ENCODE measurements at regions not wholly inside any gene's neighbourhood (a gene's known extent, or its start where the extent isn't known, plus 50 kb on each side); places are given as distances from the start of the nearest gene placed in this dataset.

DNA sequence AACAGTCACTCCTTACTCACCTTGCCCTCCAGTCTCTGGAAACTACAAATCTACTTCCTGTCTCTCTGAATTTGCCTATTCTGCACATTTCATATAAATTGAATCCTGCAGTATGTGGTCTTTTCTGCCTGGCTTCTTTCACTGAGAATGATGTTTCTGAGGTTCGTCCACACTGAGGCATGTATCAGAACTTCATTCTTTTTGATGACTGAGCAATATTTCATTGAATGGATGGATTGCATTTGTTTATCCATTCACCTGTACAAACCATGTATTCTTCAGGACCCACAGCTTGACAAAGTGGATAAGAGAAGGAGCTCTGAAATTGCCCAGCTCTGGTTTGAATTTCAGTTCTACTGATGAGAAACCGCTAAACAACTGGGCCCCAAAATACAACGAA lies 118.9 kb upstream of the ARRDC4 start:
- H3K27me3 Mint-ChIP-seq = no peaks in the 10 kb centered on the region
- H3K4me1 Mint-ChIP-seq = peaks cover 0 to 5% of the 10 kb centered on the region in 2 donors
- H3K4me3 Mint-ChIP-seq = no peak overlapping the region
- DNase-seq = no peak
- H3K36me3 Mint-ChIP-seq = no peaks in the 10 kb centered on the region
- H3K27ac Mint-ChIP-seq = no peak overlapping the region
- no peak for ATAC-seq (replicated peaks)
- no peaks in the 10 kb centered on the region for H3K9me3 Mint-ChIP-seq

DNA sequence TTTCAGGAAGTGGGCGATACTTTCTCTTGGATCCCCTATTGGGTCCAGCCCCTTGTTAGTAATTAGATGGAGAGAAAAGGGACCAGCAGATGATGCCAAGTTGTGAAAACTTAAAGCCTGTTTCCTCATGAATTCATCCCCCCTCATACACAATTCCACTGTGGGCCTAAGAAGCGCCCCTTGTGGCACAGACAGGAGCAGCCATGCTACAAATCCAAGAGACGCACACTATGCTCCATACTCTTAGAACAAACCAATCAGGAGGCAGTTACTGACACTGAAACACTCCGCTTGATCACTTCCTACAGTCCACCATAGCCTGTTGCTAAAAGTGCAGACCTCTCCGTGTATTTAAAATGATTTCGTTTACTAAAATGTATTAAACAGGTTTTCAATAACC lies 111.3 kb upstream of the ARRDC4 start:
- Mint-ChIP-seq H3K36me3 (no peaks in the 10 kb centered on the region), H3K27ac (no peak overlapping the region), H3K4me3 (no peak overlapping the region), H3K27me3 (no peaks in the 10 kb centered on the region), H3K4me1 (peaks cover 0 to 3% of the 10 kb centered on the region in 2 donors), H3K9me3 (peaks cover 3% of the 10 kb centered on the region in 2 donors)
- ATAC-seq (replicated peaks) = no peak
- no peak for DNase-seq

DNA sequence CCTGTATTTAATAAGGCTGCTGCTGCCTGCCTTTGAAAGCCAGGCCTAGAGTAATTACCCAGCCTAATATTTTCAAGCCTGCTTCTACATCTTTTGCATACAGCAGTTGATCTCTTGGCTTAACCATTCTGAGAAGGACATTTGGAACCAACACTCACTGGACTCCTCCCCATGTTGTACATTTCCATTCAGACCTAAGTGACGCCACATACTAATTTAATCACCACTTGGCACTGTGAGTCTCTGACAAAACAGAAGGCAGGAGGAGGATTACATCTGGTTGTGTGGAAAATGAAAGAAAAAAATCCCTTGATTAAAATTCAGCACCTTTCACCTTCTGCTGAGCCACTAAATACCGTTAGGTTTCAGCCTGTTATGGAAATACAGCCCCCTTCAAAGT lies 102.2 kb upstream of the ARRDC4 start:
- Mint-ChIP-seq H3K27me3 (peaks cover 0 to 6% of the 10 kb centered on the region in 2 donors), H3K4me3 (no peak overlapping the region), H3K27ac (no peak overlapping the region), H3K9me3 (peaks cover 3 to 4% of the 10 kb centered on the region in 2 donors), H3K36me3 (no peaks in the 10 kb centered on the region), H3K4me1 (no peaks in the 10 kb centered on the region)
- DNase-seq = no peak
- no peak for ATAC-seq (replicated peaks)

DNA sequence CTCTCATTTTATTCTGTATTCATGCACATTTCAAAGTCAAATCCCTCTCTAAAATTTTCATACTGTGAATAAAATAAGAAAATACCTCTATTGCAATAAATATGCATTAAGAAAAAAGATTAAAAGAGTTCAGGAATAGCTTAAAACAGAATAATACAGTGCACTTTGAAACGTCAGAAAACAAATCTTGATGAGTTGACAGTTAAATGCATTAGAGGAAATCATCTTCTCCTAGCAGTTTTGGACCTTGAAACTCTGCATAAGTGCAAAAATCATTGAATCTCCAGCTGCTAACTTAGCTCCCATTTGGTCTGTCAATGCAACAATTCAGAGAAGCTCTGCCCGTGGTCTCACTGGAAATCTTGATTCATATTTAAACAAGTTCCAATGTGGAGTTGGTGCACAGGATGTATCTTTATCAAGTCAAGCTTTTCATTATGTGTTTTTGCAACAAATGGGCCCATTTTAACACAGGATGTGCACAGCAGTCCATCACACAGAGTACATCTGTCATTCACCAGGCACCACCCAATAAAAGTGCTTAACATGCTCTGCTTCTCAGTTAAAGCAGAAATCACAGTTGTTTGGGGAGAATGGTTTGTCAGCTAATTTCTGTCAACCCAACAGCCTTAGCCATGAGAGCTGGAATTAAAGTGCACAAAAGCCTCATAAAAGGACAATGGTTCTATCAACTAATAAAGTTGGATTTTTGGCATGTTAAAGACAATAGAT lies 98.8 kb upstream of the ARRDC4 start:
- Mint-ChIP-seq H3K9me3 (peaks cover 3 to 4% of the 10 kb centered on the region in 2 donors), H3K27me3 (peaks cover 0 to 6% of the 10 kb centered on the region in 2 donors), H3K4me1 (no peaks in the 10 kb centered on the region), H3K36me3 (no peaks in the 10 kb centered on the region), H3K4me3 (no peak overlapping the region), H3K27ac (no peak overlapping the region)
- DNase-seq = no peak
- ATAC-seq (replicated peaks) = no peak

DNA sequence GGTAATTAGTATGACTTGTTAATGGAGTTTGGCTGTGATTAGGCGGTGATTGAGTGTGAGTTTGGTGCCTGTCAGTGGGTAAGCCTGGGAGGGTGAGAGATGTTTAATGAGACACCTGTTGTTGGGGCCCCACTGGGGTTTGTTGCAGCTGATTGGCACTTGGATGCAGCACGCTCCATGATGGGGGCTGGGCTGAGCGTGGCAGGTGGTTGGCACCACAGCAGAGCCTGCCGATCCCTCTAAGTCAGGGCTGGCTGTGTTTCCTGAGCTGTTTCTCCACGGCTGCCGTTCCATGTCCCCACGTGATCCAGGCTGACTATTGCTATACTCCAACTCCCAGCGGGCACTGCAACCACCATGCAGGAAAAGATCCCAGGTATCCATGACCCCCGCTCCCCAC lies 93.5 kb upstream of the ARRDC4 start:
- no peak overlapping the region for H3K4me3 Mint-ChIP-seq
- H3K4me1 Mint-ChIP-seq = no peaks in the 10 kb centered on the region
- H3K9me3 Mint-ChIP-seq = peaks cover 3 to 7% of the 10 kb centered on the region in 2 donors
- peaks cover 0 to 4% of the 10 kb centered on the region in 2 donors for H3K27me3 Mint-ChIP-seq
- no peak overlapping the region for H3K27ac Mint-ChIP-seq
- no peak for ATAC-seq (replicated peaks)
- no peaks in the 10 kb centered on the region for H3K36me3 Mint-ChIP-seq
- no peak for DNase-seq

DNA sequence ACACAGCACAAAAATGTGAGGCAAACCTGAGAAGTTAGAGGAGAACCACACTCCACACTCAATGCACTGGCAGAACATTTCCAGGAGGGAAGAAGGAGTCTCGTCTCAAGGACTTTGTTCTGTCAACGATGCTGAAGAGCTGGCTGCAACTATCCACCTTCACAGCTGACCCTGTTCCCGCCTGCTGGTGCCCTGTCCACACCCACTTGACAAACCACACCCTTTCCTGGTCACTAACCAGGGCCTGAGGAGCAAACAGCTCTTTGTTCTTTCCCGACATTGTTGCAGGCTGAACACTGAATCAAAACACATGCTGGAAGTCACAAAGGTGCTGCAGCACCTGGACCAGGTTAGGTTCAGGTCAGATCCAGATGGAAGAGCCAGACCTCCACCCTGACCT lies 92.6 kb upstream of the ARRDC4 start:
- Mint-ChIP-seq H3K27ac (no peak overlapping the region), H3K4me1 (no peaks in the 10 kb centered on the region), H3K4me3 (no peak overlapping the region), H3K9me3 (peaks cover 2 to 3% of the 10 kb centered on the region in 2 donors), H3K36me3 (no peaks in the 10 kb centered on the region), H3K27me3 (peaks cover 0 to 4% of the 10 kb centered on the region in 2 donors)
- ATAC-seq (replicated peaks) (no peak), DNase-seq (no peak)

DNA sequence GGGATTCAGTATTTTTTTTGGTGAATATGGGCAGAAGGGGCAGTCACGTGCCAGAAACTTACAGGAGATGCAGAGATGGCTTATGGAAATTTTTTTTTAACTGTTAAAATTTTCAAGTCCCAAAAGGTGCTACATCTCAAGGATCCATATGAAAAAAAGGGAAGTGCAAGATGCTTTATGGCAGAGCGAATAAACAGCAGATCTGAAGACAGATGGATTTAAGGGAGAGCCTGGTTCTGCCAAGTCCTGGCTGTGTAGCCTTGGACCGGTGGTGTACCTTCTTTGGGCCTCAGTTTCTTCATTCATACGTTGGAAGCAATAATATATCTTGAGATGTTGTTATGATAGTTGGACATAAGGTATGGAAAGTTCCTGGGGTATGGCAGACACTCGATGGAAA lies 91.5 kb upstream of the ARRDC4 start:
- H3K4me1 Mint-ChIP-seq = no peaks in the 10 kb centered on the region
- no peak overlapping the region for H3K27ac Mint-ChIP-seq
- no peak for DNase-seq
- H3K27me3 Mint-ChIP-seq = peaks cover 0 to 4% of the 10 kb centered on the region in 2 donors
- H3K9me3 Mint-ChIP-seq = peaks cover 2 to 3% of the 10 kb centered on the region in 2 donors
- no peak overlapping the region for H3K4me3 Mint-ChIP-seq
- ATAC-seq (replicated peaks) = no peak
- no peaks in the 10 kb centered on the region for H3K36me3 Mint-ChIP-seq

DNA sequence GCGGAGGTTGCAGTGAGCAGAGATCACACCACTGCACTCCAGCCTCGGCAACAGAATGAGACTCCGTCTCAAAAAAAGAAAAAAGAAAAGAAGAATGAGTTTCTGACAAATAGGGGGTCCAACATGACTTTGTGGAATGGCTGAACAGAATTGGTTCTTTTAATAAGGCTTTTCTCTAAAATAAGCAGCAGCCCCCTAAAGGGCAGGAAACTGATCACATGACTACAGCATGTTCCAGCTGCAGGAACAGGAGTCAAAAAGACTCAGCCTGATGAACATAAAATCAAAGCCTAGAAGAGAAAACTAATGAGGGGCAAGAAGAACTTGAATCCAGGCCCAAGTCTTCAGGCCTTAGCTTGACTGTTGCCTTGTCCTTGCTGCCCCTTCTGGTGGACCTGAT lies 89.7 kb upstream of the ARRDC4 start:
- Mint-ChIP-seq H3K9me3 (peaks cover 2 to 3% of the 10 kb centered on the region in 2 donors), H3K27me3 (peaks cover 4 to 6% of the 10 kb centered on the region in 2 donors), H3K27ac (no peak overlapping the region), H3K36me3 (no peaks in the 10 kb centered on the region), H3K4me1 (no peaks in the 10 kb centered on the region), H3K4me3 (no peak overlapping the region)
- ATAC-seq (replicated peaks) (no peak), DNase-seq (no peak)

DNA sequence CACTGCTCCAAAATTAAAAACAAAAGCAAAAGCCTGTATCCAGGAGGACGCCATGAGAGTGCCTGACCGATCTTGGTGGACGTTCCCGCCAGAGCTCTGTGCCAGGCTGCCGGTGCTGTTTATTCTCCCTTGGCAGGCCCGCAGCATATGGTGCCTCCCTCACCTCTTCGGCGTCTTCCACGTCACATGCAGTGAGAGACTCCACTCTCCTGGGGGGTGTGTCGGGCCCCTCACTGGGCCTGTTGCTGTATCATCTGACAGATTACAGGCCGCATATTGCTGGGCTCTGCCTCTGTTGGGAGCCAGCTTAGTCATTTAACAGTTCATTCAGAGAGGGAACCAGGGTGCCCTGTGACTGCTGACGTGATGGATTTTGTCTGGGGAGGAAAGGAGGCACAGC lies 86.4 kb upstream of the ARRDC4 start:
- H3K36me3 Mint-ChIP-seq = no peaks in the 10 kb centered on the region

DNA sequence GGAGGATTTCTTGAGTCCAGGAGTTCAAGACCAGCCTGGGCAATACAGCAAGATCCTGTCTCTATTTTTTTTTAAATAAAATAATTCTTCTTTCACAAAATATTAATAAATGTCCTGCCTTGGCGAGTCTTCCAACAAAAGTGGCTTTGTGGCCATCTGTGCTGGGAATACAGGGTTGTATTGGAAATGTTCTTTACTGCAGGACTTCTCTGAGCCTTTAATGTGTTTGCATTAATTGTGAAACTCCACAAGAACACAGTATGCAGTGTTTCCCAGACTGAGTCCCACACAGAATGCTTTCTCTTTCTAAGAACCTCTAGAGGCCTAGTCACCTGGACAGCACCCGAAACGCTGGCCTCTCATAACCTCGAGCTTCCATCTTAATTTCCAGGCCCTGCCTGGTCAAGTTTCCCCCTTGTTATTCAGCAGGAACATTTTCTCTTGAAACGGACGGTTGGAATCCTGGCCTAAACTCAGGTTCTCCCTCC lies 85.4 kb upstream of the ARRDC4 start:
- Mint-ChIP-seq H3K27ac (no peak overlapping the region), H3K27me3 (peaks cover 5 to 20% of the 10 kb centered on the region in 2 donors), H3K4me1 (no peaks in the 10 kb centered on the region), H3K4me3 (peak overlapping the region; percentile 6 to 56), H3K36me3 (no peaks in the 10 kb centered on the region), H3K9me3 (peaks cover 6 to 8% of the 10 kb centered on the region in 2 donors)
- ATAC-seq (replicated peaks) (no peak), DNase-seq (no peak)

More for the DNA sequence above, 86.4 kb upstream of the ARRDC4 start:
- ATAC-seq (replicated peaks) = no peak
- Mint-ChIP-seq H3K9me3 (peaks cover 6 to 8% of the 10 kb centered on the region in 2 donors), H3K27me3 (peaks cover 5 to 14% of the 10 kb centered on the region in 2 donors), H3K27ac (no peak overlapping the region), H3K4me3 (no peak overlapping the region), H3K4me1 (no peaks in the 10 kb centered on the region)
- DNase-seq = no peak

DNA sequence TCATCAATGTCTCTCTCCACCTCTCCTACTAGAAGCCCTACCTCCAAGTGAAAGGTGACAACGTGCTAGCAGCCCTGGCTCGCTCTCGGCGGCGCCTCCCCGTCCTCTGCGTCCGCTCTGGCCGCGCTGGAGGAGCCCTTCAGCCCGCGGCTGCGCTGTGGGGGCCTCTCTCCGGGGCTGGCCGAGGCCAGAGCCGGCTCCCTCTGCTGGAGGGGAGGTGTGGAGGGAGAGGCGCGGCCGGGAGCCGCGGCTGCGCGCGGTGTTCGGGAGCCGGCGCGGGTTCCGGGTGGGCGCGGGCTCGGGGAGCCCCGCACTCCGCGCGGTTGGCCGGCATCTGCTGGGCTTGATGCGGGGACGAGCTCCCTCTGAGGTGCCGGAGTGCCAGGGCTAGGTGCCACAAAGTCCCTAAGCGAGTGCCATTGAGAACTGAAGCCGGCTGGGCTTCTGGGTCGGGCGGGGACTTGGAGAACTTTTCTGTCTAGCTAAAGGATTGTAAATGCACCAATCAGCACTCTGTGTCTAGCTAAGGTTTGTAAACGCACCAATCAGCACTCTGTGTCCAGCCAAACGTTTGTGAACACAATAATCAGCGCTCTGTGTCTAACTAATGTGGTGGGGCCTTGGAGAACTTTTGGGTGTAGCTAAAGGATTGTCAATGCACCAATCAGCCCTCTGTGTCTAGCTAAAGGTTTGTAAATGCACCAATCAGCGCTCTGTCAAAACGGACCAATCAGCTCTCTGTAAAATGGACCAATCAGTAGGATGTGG lies 84.8 kb upstream of the ARRDC4 start:
- H3K9me3 Mint-ChIP-seq = peaks cover 6 to 8% of the 10 kb centered on the region in 2 donors
- no peaks in the 10 kb centered on the region for H3K36me3 Mint-ChIP-seq
- peak overlapping the region; percentile 6 to 56 for H3K4me3 Mint-ChIP-seq
- H3K4me1 Mint-ChIP-seq = no peaks in the 10 kb centered on the region
- DNase-seq (no peak), ATAC-seq (replicated peaks) (peak in 1 of 2 donors; percentile 31)
- no peak overlapping the region for H3K27ac Mint-ChIP-seq
- peaks cover 5 to 20% of the 10 kb centered on the region in 2 donors for H3K27me3 Mint-ChIP-seq

DNA sequence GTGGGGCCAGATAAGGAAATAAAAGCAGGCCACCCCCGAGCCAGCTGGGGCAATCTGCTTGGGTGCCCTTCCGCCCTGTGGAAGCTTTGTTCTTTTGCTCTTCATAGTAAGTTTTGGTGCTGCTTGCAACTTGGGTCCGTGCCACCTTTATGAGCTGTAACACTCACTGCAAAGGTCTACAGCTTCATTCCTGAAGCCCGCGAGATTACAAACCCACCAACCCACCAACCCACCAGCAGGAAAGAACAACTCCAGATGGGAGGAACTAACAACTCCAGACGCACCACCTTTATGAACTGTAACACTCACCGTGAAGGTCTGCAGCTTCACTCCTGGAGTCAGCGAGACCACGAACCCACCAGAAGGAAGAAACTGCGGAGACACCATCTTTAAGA lies 84.2 kb upstream of the ARRDC4 start:
- H3K36me3 Mint-ChIP-seq = no peaks in the 10 kb centered on the region
- no peak for DNase-seq
- no peak for ATAC-seq (replicated peaks)
- H3K27ac Mint-ChIP-seq = no peak overlapping the region
- H3K9me3 Mint-ChIP-seq = peaks cover 6% of the 10 kb centered on the region in 2 donors
- no peaks in the 10 kb centered on the region for H3K4me1 Mint-ChIP-seq
- peaks cover 5 to 20% of the 10 kb centered on the region in 2 donors for H3K27me3 Mint-ChIP-seq
- H3K4me3 Mint-ChIP-seq = no peak overlapping the region

DNA sequence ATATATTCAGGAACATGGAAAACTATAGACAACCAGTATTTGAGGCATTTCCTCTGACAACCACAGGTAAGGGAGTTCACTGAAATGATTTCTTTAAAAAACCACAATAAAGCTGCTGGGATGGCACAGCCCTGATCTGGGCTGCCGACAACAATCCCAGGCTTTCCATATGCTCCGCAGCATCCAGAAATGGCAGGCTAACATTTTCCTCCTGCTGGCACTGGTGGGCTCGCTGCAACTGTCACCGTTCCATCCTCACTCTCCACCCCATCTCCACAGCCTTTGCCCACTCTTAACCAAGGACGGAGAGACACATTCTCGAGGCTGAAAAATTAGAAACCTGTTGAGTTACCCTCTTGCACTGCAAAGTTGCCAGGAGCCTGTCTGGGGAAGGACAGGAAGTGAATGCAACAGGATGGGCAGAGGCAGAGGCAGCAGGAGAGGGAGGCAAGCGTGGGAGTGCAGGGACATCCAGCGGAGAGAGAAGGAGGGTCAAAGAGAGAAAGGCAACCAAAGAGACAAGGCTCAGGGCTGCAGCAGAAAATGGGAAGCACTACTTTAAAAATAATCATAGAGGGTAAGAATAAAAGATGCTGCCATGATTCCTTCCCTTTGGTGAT lies 79.0 kb upstream of the ARRDC4 start:
- DNase-seq (no peak), ATAC-seq (replicated peaks) (no peak)
- no peak overlapping the region for H3K4me3 Mint-ChIP-seq
- H3K27ac Mint-ChIP-seq = no peak overlapping the region
- no peaks in the 10 kb centered on the region for H3K36me3 Mint-ChIP-seq
- H3K27me3 Mint-ChIP-seq = peaks cover 5 to 8% of the 10 kb centered on the region in 2 donors
- no peaks in the 10 kb centered on the region for H3K4me1 Mint-ChIP-seq
- peaks cover 0 to 3% of the 10 kb centered on the region in 2 donors for H3K9me3 Mint-ChIP-seq

DNA sequence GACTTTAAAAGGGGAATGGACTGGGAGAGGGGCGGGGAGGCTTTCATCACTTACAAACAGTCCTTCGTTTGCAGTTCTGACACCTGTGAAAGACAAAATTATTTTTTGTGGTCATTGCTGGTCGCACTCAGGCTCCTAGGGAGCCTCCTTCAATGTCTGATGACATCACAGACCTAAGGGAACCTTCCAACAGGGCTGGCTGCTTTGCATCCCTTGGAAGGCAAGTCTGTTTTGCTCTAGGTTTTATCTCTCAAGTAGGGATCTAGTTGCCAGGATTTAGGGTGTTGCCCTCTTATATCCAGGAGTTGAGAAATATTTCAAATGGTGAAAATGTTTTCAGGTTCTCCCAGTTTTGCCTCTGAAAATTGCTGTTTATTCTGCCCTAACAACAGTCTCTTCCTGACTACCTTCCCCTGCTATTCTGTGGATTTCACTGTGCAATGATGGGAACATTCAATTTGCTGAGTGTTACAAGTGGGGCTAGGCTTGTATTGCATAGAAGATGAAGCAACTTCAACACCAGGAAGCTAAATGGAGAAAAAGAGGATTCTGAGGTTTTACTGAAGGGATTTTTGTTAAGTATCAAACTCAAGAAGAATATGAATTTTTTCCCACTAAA lies 75.9 kb upstream of the ARRDC4 start:
- Mint-ChIP-seq H3K9me3 (no peaks in the 10 kb centered on the region), H3K4me3 (no peak overlapping the region), H3K27me3 (peaks cover 6 to 10% of the 10 kb centered on the region in 2 donors), H3K27ac (no peak overlapping the region), H3K4me1 (no peaks in the 10 kb centered on the region), H3K36me3 (no peaks in the 10 kb centered on the region)
- no peak for DNase-seq
- no peak for ATAC-seq (replicated peaks)

All from stimulated activated naive B cell treated with anti-CD40 and anti-IgM and Interleukin-4, amounts not matched to agents 10 μg/mL and 1 μg/mL and 100 μg/mL, for 72 hours (primary cell).